Mucosa of stomach (tissue), 1 donor: ENCODE measurements at regions not wholly inside any gene's neighbourhood (a gene's known extent, or its start where the extent isn't known, plus 50 kb on each side); places are given as distances from the start of the nearest gene placed in this dataset.
"Not testable (repeated sequence)": the region's sequence is repeated elsewhere in the genome, so short reads cannot be mapped to it uniquely, and the experiment has no call there.

Experiments
- H3K27me3 ChIP-seq: one replicate; pipeline ENCODE4 v1.7.0; 2013; ENCODE audit warnings: mild to moderate bottlenecking, low read length; ENCODE audit not compliant: control insufficient read depth, insufficient read depth
- H3K36me3 ChIP-seq: one replicate; pipeline ENCODE4 v1.7.0; 2013; ENCODE audit warnings: low read length; ENCODE audit not compliant: control insufficient read depth, insufficient read depth
- H3K4me1 ChIP-seq: one replicate; pipeline ENCODE4 v1.7.0; 2013; ENCODE audit warnings: mild to moderate bottlenecking, low read length; ENCODE audit not compliant: control insufficient read depth, insufficient read depth
- H3K4me3 ChIP-seq: one replicate; pipeline ENCODE4 v1.7.0; 2013; ENCODE audit warnings: low read length
- H3K9ac ChIP-seq: one replicate; pipeline ENCODE4 v1.7.0; 2013; ENCODE audit warnings: mild to moderate bottlenecking, low read length, moderate library complexity
- H3K9me3 ChIP-seq: one replicate; pipeline ENCODE4 v1.7.0; 2013; ENCODE audit warnings: mild to moderate bottlenecking, low read length, moderate library complexity; ENCODE audit not compliant: control insufficient read depth
- donor health status: Pancreatic carcinoma.

DNA sequence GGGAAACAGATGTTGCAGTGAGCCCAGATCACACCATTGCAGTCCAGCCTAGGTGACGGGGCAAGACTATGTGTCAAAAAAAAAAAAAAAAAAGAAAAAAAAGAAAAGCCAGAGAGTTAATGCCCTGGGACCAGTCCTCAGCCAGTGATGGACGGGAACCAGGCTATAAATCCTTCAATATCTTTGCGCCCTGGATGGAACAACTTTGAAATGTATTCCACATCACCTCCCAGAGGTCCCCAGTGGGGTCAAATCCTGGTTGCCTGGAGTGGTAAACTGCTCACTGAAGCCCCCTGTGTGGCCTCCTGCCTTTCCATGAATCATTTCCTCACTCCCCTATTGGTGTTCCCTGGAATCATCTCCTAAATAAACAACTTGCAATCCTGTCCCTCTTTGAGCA lies 166.9 kb downstream of the DEFB131A start:
- Histone ChIP-seq H3K4me1 (no peaks in the 10 kb centered on the region), H3K9me3 (no peaks in the 10 kb centered on the region), H3K4me3 (no peak overlapping the region), H3K9ac (no peak overlapping the region), H3K36me3 (no peaks in the 10 kb centered on the region), H3K27me3 (no peaks in the 10 kb centered on the region)

DNA sequence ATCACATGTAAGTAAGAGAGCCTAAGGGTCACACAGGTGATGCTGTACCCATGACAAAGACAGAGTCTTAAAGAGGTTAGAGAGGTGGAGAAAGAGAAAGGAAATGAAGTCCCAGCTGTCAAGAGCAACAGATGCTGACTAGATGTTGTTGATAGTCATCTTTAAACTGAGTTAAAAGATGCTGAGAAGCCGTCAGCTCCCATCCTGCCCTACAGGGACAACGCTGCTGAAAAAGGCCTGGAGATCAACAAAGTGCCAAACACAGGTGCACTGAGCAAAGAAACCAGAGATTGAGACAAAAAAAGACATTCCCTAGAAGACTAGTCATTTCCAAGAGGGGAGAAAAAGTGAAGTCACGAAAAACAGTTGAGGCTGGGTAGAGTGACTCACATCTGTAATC lies 145.0 kb upstream of the DRD5 start:
- H3K9me3 ChIP-seq, H3K36me3 ChIP-seq, H3K4me1 ChIP-seq, H3K27me3 ChIP-seq, H3K9ac ChIP-seq, H3K4me3 ChIP-seq: not testable (repeated sequence)

DNA sequence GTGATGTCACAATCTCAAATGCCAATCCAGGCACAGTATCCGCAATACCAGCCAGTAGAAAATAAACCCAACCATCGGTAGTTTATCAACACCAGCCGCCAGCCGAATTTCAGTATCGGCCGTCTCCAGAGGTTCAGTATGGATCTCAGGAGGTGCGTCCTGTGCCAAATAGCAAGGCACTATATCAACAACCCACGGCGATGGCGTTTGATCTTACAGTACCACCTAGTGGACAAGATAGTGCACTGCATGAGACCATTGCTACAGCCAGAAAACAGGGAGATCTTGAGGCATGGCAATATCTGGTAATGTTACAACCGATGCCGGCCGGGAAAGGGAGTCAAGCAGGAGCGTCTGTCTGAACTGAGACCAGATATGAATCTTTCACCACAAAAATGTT lies 121.8 kb upstream of the DRD5 start:
- not testable (repeated sequence) for H3K4me1 ChIP-seq, H3K4me3 ChIP-seq, H3K36me3 ChIP-seq, H3K9ac ChIP-seq, H3K9me3 ChIP-seq, H3K27me3 ChIP-seq

DNA sequence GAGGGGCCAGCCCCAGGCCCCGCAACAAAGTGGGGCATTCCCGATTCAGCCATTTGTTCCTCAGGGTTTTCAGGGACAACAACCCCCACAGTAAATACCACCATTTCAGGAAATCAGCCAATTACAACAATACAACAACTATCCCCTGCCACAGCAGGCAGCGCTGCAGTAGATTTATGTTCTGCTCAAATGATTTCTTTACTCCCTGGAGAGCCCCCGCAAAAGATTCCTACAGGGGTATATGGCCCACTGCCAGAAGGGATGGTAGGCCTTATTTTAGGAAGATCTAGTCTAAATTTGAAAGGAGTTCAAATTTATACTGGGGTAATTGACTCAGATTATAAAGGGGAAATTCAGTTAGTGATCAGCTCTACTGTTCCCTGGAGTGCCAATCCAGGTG lies 120.5 kb upstream of the DRD5 start:
- H3K4me3 ChIP-seq, H3K9ac ChIP-seq, H3K4me1 ChIP-seq, H3K9me3 ChIP-seq, H3K27me3 ChIP-seq, H3K36me3 ChIP-seq: not testable (repeated sequence)

DNA sequence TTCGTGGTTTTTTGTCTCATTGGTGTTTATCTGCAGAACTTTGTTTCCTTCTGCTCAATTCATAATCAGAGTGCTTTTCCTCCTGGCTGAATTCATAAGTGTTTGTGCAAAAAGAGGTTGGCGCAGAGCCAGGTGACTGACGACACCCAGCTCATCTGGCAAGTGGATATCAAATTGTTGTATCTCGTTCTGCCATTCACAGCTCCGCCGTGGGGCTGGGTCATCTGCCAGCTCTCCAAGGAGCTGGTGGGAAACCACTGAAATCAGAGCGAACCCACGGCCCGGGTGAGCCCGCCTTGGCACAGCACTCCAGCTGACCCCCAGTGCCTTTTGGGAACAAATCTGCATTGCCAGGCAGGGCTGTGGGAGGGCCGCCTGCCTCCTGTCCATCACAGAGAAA lies 110.7 kb upstream of the DRD5 start:
- H3K4me3 ChIP-seq, H3K9ac ChIP-seq, H3K4me1 ChIP-seq, H3K36me3 ChIP-seq, H3K9me3 ChIP-seq, H3K27me3 ChIP-seq: not testable (repeated sequence)

DNA sequence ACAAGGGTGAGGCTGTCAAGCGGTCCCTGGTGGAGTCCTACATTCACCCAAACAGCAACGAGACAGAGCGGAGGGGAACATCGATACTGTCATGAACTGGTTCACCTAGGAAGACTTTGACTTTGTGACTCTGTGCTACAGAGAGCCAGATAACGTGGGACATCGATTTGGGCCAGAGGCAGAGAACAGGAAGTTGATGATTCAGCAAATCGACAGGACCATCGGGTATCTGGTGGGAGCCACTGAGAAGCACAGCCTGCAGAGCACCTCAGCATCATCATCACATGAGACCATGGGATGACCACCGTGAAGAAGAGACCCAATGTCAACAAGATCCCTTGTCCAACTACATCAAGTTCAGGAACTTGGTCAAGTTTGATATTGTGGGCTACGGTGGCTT lies 104.1 kb upstream of the DRD5 start:
- H3K9ac ChIP-seq, H3K27me3 ChIP-seq, H3K9me3 ChIP-seq, H3K4me3 ChIP-seq, H3K4me1 ChIP-seq, H3K36me3 ChIP-seq: not testable (repeated sequence)

DNA sequence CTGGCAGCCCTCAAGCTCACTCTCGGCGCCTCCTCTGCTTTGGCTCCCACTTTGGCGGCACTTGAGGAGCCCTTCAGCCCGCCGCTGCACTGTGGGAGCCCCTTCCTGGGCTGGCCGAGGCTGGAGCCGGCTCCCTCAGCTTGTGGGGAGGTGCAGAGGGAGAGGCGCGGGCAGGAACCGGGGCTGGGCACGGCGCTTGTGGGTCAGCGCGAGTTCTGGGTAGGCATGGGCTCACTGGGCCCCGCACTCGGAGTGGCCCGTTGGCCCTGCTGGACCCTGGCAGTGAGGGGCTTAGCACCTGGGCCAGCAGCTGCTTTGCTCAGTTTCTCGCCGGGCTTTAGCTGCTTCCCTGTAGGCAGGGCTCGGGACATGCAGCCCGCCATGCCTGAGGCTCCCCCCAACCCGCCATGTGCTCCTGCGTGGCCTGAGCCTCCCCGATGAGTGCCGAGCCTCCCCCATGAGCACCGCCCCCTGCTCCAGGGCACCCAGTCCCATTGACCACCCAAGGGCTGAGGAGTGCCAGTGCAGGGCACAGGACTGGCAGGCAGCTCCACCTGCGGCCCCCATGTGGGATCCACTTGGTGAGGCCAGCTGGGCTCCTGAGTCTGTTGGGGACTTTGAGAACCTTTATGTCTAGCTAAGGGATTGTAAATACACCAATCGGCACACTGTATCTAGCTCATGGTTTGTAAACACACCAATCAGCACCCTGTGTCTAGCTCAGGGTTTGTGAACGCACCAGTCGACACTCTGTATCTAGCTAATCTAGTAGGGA lies 101.5 kb upstream of the DRD5 start:
- Histone ChIP-seq H3K9ac (no peak overlapping the region), H3K27me3 (no peaks in the 10 kb centered on the region), H3K4me3 (no peak overlapping the region), H3K36me3 (no peaks in the 10 kb centered on the region), H3K9me3 (no peaks in the 10 kb centered on the region), H3K4me1 (no peaks in the 10 kb centered on the region)

DNA sequence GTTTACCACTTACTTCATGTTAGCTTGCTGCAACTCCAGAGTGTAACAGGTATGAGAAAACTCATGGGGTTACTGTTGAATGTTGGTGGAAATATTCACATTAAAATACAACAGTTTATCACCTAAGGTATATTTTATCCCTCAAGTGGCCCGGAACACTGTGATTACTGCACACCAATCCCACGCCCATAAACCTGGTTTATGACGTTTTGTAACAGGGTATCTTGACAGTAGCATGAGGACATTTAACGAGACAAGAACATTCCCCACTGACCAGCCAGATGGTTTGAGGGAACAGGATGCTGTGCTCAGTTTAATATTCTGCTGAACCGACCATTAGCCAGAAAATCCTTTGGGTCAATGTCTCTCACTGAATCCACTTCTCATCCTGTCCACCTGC lies 98.3 kb upstream of the DRD5 start:
- not testable (repeated sequence) for H3K9ac ChIP-seq, H3K4me1 ChIP-seq, H3K9me3 ChIP-seq, H3K4me3 ChIP-seq, H3K27me3 ChIP-seq, H3K36me3 ChIP-seq

DNA sequence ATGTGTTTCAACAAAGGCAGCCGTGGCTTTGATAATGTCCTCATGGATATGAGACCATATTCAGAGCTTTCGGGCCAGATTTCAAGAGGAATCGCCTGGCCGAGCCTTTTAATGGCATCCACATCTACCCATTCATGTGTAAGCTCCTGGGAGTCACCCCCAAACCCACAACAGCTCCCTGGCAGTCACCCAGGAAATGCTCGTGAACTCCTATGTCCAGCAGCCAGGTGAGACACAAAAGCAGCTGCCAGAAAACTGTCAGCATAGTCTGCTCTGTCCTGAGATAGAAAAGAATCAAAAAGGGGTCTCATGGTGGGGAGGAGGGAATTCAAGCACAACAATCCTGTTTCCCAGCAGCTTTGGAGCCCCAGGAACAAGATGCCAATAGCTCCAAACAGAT lies 96.4 kb upstream of the DRD5 start:
- H3K27me3 ChIP-seq, H3K9me3 ChIP-seq, H3K9ac ChIP-seq, H3K4me3 ChIP-seq, H3K4me1 ChIP-seq, H3K36me3 ChIP-seq: not testable (repeated sequence)

DNA sequence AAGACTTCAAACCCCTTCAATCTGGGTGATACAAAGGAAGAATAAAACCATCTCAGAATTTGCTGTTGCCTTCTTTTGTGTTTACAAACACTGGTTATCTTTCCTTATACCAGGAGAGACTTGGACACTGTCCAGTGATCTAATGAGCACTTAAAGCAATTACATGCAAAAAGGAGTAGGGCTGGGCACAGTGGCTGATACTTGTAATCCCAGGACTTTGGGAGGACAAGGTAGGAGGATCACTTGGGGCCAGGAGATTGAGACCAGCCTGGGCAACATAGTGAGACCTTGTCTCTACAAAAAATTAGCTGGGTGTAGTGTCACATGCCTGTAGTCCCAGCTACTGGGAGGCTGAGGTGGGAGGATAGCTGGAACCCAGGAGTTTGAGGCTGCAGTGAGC lies 95.7 kb upstream of the DRD5 start:
- Histone ChIP-seq H3K36me3 (no peaks in the 10 kb centered on the region), H3K9ac (no peak overlapping the region), H3K9me3 (no peaks in the 10 kb centered on the region), H3K4me3 (no peak overlapping the region), H3K27me3 (no peaks in the 10 kb centered on the region), H3K4me1 (no peaks in the 10 kb centered on the region)

DNA sequence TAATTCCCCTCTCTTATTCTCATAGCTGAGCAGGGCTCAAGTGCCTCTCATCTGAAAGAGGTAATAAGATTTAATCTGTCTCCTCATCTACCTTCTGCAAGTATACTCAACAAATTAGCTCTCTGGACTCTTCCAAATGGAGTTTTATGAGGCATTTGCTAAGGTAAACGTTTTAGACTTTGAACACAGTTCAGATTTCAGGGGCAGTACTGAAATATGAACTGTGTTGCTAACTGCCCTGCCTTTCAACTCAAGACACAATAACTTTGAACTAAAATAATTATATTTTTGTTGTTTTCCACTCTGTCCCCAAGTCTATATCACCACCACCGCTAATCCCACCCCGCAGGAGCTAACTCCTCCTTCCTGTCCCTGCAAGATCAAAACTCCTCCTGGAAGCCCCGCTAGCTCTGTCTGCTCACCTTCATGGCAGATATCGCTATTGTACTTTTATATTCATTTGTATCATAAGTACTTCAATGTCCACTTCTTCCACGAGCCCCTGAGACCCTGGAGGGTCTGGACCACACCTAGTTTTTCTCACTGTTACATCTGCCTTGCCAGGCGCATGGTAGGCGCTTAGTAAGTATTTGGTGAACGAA lies 90.7 kb upstream of the DRD5 start:
- peak overlapping the region; percentile 68 for H3K9ac ChIP-seq
- H3K27me3 ChIP-seq, H3K4me3 ChIP-seq, H3K4me1 ChIP-seq, H3K36me3 ChIP-seq, H3K9me3 ChIP-seq: not testable (repeated sequence)

DNA sequence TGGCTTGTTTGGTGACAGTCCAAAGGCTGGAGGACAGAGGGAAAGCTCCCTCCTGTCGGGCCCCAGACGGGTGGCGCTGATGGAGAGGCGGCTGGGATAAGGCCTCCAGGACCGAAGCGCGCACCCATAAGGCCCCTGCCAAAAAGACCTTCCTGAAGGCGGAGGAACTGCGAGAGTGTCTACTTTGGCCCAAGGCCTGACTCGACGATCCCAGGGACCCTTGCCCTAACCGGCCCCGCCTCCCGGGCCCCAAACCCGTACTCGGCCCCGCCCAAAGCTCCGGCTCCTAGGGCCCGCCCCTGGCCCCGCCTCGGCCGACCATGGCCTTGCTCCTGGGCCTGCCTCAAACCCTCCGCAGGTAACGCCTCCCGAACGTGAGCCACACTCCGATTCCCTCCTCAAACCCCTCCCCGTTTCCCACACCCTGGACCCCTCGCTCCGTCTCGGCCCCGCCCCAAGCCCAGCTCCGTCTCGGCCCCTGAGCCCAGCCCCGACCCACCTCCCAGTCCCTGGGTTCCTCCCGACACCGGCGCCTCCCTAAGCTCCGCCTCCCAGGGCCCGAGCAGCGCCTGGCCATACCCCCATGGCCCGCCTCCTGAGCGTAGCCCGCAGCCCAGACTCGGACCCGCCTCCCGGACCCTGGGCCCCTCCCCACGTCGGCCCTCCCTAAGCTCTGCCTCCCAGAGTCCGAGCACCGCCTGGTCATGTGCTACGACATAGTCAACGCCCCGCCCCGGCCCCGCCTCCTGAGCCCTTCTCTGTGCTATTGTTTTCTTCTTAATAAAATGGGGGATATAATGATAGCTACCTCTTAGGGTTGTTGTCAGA lies 90.0 kb upstream of the DRD5 start:
- Histone ChIP-seq H3K27me3 (no peaks in the 10 kb centered on the region), H3K4me1 (no peaks in the 10 kb centered on the region), H3K4me3 (no peak overlapping the region), H3K36me3 (no peaks in the 10 kb centered on the region), H3K9me3 (no peaks in the 10 kb centered on the region), H3K9ac (peak overlapping the region; percentile 68)
